B cell (primary cell): ENCODE measurements at regions not wholly inside any gene's neighbourhood (a gene's known extent, or its start where the extent isn't known, plus 50 kb on each side); places are given as distances from the start of the nearest gene placed in this dataset.

Source experiments
- ATAC-seq: fragments of 200-7000 bp; cut with Tn5 transposase; one replicate; pipeline ENCODE4 v1.10.0; 2021; ENCODE audit warnings: low read depth, mild to moderate bottlenecking, moderate number of reproducible peaks, moderate library complexity
- CTCF ChIA-PET: fragments of 350-600 bp; sonication (Branson Sonifier 250); formaldehyde crosslinking; loops from one replicate; lab custom pipeline; 2021; ENCODE audit warnings: antibody characterized with exemption, inconsistent platforms; lab: Charles Lee
- POLR2A ChIA-PET: fragments of 350-600 bp; sonication (Branson Sonifier 250); formaldehyde crosslinking; loops from one replicate; lab custom pipeline; 2021; ENCODE audit warnings: antibody characterized with exemption; lab: Charles Lee
- DNase-seq: peaks from one replicate; pipeline ENCODE4 v3.0.0; 2013
- H2AFZ ChIP-seq: 2 replicates; pipeline ENCODE4 v1.6.1; 2012; ENCODE audit warnings: mild to moderate bottlenecking, low read depth, low read length; ENCODE audit not compliant: insufficient read depth, poor library complexity, severe bottlenecking
- H3K27ac ChIP-seq, 2 donors: 1 replicate in 1 of 2; 2 replicates in 1 of 2; pipeline ENCODE4 v1.5.1; 2012 to 2013; ENCODE audit warnings: low read length in 2 of 2, mild to moderate bottlenecking in 2 of 2, moderate library complexity in 1 of 2
- H3K27me3 ChIP-seq, 4 experiments: fragments of 200-600 bp in 1 of 4; sonication (generic) in 1 of 4; replicated peaks in 1 of 4; 1 replicate in 2 of 4; 2 replicates in 2 of 4; pipeline versions ENCODE4 v1.6.1 to v1.7.0; 2013 to 2016; ENCODE audit warnings: low read length in 3 of 4, mild to moderate bottlenecking in 2 of 4, mixed read lengths in 1 of 4, moderate library complexity in 1 of 4; ENCODE audit not compliant: insufficient read depth in 4 of 4, control insufficient read depth in 3 of 4; ENCODE audit errors: control extremely low read depth in 1 of 4
- H3K36me3 ChIP-seq, 2 experiments: replicated peaks in 1 of 2; 1 replicate in 1 of 2; 2 replicates in 1 of 2; pipeline versions ENCODE4 v1.6.1 to v1.7.1; 2013; ENCODE audit warnings: low read length in 1 of 2; ENCODE audit not compliant: insufficient read depth in 2 of 2, control insufficient read depth in 1 of 2; ENCODE audit errors: control extremely low read depth in 1 of 2, extremely low read depth in 1 of 2
- H3K4me1 ChIP-seq, 2 donors: fragments of 200-600 bp in 1 of 2; sonication (generic) in 1 of 2; 1 replicate in 1 of 2; 2 replicates in 1 of 2; pipeline versions ENCODE4 v1.5.1 to v1.6.1; 2013 to 2017; ENCODE audit warnings: low read length in 2 of 2; ENCODE audit not compliant: control insufficient read depth in 2 of 2, insufficient read depth in 2 of 2
- H3K4me2 ChIP-seq: replicated peaks from 2 replicates; pipeline ENCODE3; 2012; ENCODE audit warnings: mild to moderate bottlenecking, low read depth, low read length; ENCODE audit not compliant: poor library complexity, severe bottlenecking
- H3K4me3 ChIP-seq, 5 experiments: fragments of 200-600 bp in 1 of 5; sonication (generic) in 1 of 5; 1 replicate in 3 of 5; 2 replicates in 2 of 5; pipeline versions ENCODE4 v1.5.1 to v1.7.0; 2011 to 2016; ENCODE audit warnings: low read length in 4 of 5, mild to moderate bottlenecking in 4 of 5, low read depth in 2 of 5, control low read depth in 1 of 5, moderate library complexity in 1 of 5; ENCODE audit not compliant: insufficient read depth in 1 of 5; ENCODE audit errors: control extremely low read depth in 1 of 5, extremely low read depth in 1 of 5
- H3K79me2 ChIP-seq: fragments of 200-600 bp; sonication (generic); one replicate; pipeline ENCODE4 v1.6.0; 2016; ENCODE audit warnings: low read length; ENCODE audit not compliant: control insufficient read depth, insufficient read depth
- H3K9ac ChIP-seq: fragments of 200-600 bp; sonication (generic); 2 replicates; pipeline ENCODE4 v1.6.1; 2017; ENCODE audit warnings: mild to moderate bottlenecking, low read length, moderate library complexity
- H3K9me3 ChIP-seq, 3 donors: one replicate each; pipeline versions ENCODE4 v1.6.1 to v1.7.1; 2013; ENCODE audit warnings: low read length in 2 of 3; ENCODE audit not compliant: control insufficient read depth in 2 of 3, insufficient read depth in 1 of 3; ENCODE audit errors: control extremely low read depth in 1 of 3
- H4K20me1 ChIP-seq: 2 replicates; pipeline ENCODE4 v1.6.0; 2012; ENCODE audit warnings: mild to moderate bottlenecking, low read length; ENCODE audit not compliant: insufficient read depth, control insufficient read depth, poor library complexity, severe bottlenecking
- H3K27ac Mint-ChIP-seq: one replicate; pipeline ENCODE4 v1.8.0; 2021; ENCODE audit warnings: mixed read lengths
- H3K27me3 Mint-ChIP-seq: one replicate; pipeline ENCODE4 v1.8.0; 2021; ENCODE audit warnings: mixed read lengths
- H3K4me1 Mint-ChIP-seq: one replicate; pipeline ENCODE4 v1.8.0; 2021; ENCODE audit warnings: mixed read lengths
- H3K4me3 Mint-ChIP-seq: one replicate; pipeline ENCODE4 v1.8.0; 2021; ENCODE audit warnings: mixed read lengths
- H3K9me3 Mint-ChIP-seq: one replicate; pipeline ENCODE4 v1.8.0; 2022; ENCODE audit warnings: mixed read lengths; ENCODE audit not compliant: insufficient read depth
- EZH2 ChIP-seq: IDR thresholded peaks from 2 replicates; pipeline ENCODE4 v1.6.1; 2012; ENCODE audit warnings: borderline replicate concordance, low read depth, mild to moderate bottlenecking, moderate library complexity, low read length; ENCODE audit not compliant: insufficient read depth, poor library complexity, severe bottlenecking
- WGBS: methylation state at CpG from one replicate; pipeline ENCODE4 v1.1.5; 2013; ENCODE audit warnings: missing lambda C conversion rate; ENCODE audit not compliant: insufficient coverage; 5-methylcytosine and 5-hydroxymethylcytosine counted together
- intact Hi-C: fragments of 100-400 bp; cut with micrococcal nuclease; formaldehyde crosslinking; loops from one replicate; pipeline ENCODE4 v1.10.0; 2022
- TF ChIP-seq, protein P1 (sequence below): fragments of 200-600 bp; IDR thresholded peaks from one replicate; pipeline ENCODE4 v1.8.0; 2022; ENCODE audit warnings: antibody characterized with exemption, mild to moderate bottlenecking

DNA sequence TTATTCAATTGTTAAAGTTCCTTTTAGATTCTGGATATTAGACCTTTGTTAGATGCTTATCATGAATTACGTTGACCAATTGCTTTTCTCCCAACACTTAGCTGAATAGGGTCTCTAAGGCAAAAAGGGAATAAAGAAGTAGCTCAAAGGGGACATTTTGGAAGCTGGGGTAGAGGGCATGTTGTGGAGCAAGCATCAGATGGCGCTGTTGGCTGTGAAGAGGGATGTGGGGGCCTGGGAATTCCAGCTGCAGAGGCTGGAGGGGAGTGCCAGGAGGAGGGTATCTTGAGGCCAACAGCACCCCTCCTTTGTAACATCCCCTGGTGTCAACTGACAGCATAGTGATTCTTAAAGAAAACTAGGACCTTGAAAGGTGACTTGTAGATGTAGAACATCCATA, 198.2 kb downstream of the ADCYAP1 start:
- Histone ChIP-seq H3K4me1 (no peaks in the 10 kb centered on the region), H3K79me2 (no peaks in the 10 kb centered on the region), H3K27me3 (no peaks in the 10 kb centered on the region), H3K9me3 (peaks cover 0 to 4% (median 0%) of the 10 kb centered on the region in 3 donors), H3K9ac (no peak overlapping the region), H3K36me3 (no peaks in the 10 kb centered on the region), H3K27ac (no peak overlapping the region), H3K4me3 (no peak overlapping the region), H4K20me1 (no peaks in the 10 kb centered on the region), H3K4me2 (no peak overlapping the region), H2AFZ (no peak overlapping the region)
- H3K27me3 Mint-ChIP-seq = no peaks in the 10 kb centered on the region
- no peaks in the 10 kb centered on the region for H3K4me1 Mint-ChIP-seq
- 66% methylated on average over 2 of the region's 2 CpGs for WGBS
- CTCF ChIA-PET = no interaction called here
- no peak overlapping the region for H3K4me3 Mint-ChIP-seq
- no peak for TF ChIP-seq EZH2
- TF ChIP-seq, protein P1, sequence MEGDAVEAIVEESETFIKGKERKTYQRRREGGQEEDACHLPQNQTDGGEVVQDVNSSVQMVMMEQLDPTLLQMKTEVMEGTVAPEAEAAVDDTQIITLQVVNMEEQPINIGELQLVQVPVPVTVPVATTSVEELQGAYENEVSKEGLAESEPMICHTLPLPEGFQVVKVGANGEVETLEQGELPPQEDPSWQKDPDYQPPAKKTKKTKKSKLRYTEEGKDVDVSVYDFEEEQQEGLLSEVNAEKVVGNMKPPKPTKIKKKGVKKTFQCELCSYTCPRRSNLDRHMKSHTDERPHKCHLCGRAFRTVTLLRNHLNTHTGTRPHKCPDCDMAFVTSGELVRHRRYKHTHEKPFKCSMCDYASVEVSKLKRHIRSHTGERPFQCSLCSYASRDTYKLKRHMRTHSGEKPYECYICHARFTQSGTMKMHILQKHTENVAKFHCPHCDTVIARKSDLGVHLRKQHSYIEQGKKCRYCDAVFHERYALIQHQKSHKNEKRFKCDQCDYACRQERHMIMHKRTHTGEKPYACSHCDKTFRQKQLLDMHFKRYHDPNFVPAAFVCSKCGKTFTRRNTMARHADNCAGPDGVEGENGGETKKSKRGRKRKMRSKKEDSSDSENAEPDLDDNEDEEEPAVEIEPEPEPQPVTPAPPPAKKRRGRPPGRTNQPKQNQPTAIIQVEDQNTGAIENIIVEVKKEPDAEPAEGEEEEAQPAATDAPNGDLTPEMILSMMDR = no peak
- DNase-seq (no peak), ATAC-seq (no peak)
- no peak overlapping the region for H3K27ac Mint-ChIP-seq
- POLR2A ChIA-PET = no interaction called here
- H3K9me3 Mint-ChIP-seq = peaks cover 4% of the 10 kb centered on the region
- intact Hi-C loops = no loop called here

DNA sequence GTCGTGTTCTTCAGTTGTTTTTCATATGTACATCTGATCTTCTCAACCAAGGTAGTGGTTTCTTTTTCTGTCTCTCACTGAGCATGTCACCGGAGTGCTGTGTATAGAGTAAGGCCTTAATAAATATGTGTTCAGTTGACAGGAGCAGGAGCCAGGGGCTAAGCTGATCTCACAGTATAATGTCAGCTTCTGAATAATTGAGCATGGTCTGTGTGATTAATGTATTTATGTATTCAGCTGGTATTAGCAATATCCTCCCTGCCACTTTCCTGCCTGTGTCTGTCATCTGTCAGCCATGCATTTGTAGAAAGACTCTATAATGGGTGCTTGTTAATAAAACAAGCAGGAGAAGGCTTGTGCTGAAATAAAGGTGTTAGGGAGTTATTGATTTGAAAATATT, 198.9 kb downstream of the ADCYAP1 start:
- H3K9me3 ChIP-seq = no peaks in the 10 kb centered on the region
- ATAC-seq (no peak), DNase-seq (no peak)
- H3K4me2 ChIP-seq = no peak overlapping the region
- Mint-ChIP-seq H3K27ac (no peak overlapping the region), H3K9me3 (peaks cover 4% of the 10 kb centered on the region), H3K4me1 (no peaks in the 10 kb centered on the region), H3K4me3 (no peak overlapping the region), H3K27me3 (no peaks in the 10 kb centered on the region)
- no peak overlapping the region for H3K27ac ChIP-seq
- no peaks in the 10 kb centered on the region for H3K79me2 ChIP-seq
- WGBS = 100% methylated on average over 1 of the region's 2 CpGs
- no peaks in the 10 kb centered on the region for H4K20me1 ChIP-seq
- TF ChIP-seq, protein P1 = no peak
- TF ChIP-seq EZH2 = no peak
- CTCF ChIA-PET = no interaction called here
- intact Hi-C loops = no loop called here
- POLR2A ChIA-PET = no interaction called here
- H2AFZ ChIP-seq = no peak overlapping the region
- no peak overlapping the region for H3K4me3 ChIP-seq
- no peaks in the 10 kb centered on the region for H3K36me3 ChIP-seq
- no peaks in the 10 kb centered on the region for H3K27me3 ChIP-seq
- H3K9ac ChIP-seq = no peak overlapping the region
- no peaks in the 10 kb centered on the region for H3K4me1 ChIP-seq
